ENCODE measurements at regions not wholly inside any gene's neighbourhood (a gene's known extent, or its start where the extent isn't known, plus 50 kb on each side); places are given as distances from the start of the nearest gene placed in this dataset.
"Not testable (repeated sequence)": the region's sequence is repeated elsewhere in the genome, so short reads cannot be mapped to it uniquely, and the experiment has no call there.

DNA sequence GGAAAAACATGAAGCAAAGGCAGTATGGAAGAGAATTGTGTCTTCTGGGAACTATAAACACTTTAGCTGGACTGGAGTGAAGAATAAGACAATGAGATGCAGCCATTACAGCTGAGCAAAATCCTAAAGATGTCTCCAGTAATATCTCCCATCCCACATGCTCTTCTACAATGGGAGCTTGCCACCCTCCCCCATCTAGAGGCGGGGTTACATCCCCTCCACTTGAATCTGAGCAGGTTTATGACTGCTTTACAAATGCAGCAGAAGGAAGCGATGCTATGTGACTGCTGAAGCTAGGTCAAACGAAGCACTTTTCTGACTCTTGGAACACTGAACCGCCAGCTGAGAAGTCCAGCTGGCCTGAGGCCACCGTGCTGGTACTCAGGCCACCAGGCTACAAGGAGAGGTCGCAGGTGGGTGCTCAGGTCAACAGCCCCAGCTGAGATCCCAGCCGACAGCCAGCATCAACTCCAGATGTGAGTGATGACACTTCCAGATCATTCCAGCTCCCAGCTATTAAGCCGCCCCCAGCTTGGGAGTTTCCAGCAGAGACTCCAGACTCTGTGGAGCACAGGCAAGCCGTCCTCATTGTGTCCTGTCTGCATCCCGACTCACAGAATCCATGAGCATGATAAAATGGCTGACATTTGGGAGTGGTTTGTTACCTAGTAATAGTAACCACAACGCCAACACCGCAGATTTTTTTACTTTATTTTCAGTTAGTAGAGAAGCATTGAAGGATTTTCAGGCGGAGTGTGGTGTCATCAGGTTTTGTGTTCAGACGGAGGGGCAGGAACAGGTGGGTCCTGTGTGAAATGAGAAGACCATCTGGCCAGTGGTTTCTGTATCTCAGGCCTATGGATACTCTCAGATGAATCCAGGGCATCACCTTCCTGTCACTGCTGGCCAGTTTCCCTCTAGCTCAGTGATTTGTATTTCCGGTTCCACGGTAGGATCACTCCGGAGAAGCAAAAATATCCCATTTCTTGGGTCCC, 89.3 kb downstream of the NPY start:
- Histone ChIP-seq H3K9me3 (ENCODE audit: control insufficient read depth, low read depth, low read length) (no peaks in the 10 kb centered on the region), H3K36me3 (ENCODE audit: control insufficient read depth, low read depth, low read length) (no peaks in the 10 kb centered on the region), H3K9ac (ENCODE audit: low read length) (no peak overlapping the region), H3K27ac (ENCODE audit: low read length) (no peak overlapping the region), H3K4me3 (ENCODE audit: low read length) (no peak overlapping the region), H3K27me3 (ENCODE audit: control insufficient read depth, insufficient read depth, low read length) (no peaks in the 10 kb centered on the region), H3K4me1 (ENCODE audit: control insufficient read depth, low read depth, low read length) (peaks cover 26% of the 10 kb centered on the region)

DNA sequence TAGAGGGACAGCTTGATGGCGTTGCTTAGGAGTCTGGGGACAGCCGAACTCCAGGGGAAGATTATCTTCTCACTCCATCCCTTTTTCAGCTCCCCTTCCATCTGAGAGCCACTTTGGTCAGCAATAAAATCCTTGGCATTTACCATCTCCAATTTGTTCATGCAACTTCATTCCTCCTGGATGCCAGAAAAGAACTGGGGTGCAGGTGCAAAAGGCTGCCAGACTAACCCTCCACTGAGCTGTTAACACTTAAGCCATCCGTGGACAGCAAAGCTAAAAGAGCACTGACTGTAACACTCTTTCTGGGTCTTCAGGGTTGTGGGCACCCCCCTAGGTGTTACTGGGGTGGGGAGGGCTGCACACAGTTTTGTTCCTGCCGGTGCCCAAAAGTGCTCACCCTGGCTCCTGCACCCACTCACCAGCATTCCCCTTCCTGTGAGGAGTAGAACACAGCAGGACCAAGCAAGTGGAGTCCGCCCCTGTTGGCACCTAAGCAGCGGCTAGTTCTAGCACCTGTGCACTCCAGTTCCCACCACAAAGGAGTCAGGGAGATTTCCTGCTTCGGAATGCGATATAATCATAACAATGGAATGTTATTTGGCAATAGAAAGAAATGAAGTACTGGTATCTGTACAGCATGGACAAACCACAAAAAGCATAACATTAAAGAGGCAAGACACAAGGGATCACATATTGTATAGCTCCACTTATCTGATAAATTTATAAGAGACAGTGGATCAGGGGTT, 95.1 kb downstream of the NPY start:
- H3K27ac ChIP-seq (ENCODE audit: low read length) = no peak overlapping the region
- H3K9me3 ChIP-seq (ENCODE audit: control insufficient read depth, low read depth, low read length) = peaks cover 11% of the 10 kb centered on the region
- no peaks in the 10 kb centered on the region for H3K27me3 ChIP-seq (ENCODE audit: control insufficient read depth, insufficient read depth, low read length)
- no peak overlapping the region for H3K9ac ChIP-seq (ENCODE audit: low read length)
- peaks cover 38% of the 10 kb centered on the region for H3K4me1 ChIP-seq (ENCODE audit: control insufficient read depth, low read depth, low read length)
- no peak overlapping the region for H3K4me3 ChIP-seq (ENCODE audit: low read length)
- no peaks in the 10 kb centered on the region for H3K36me3 ChIP-seq (ENCODE audit: control insufficient read depth, low read depth, low read length)

DNA sequence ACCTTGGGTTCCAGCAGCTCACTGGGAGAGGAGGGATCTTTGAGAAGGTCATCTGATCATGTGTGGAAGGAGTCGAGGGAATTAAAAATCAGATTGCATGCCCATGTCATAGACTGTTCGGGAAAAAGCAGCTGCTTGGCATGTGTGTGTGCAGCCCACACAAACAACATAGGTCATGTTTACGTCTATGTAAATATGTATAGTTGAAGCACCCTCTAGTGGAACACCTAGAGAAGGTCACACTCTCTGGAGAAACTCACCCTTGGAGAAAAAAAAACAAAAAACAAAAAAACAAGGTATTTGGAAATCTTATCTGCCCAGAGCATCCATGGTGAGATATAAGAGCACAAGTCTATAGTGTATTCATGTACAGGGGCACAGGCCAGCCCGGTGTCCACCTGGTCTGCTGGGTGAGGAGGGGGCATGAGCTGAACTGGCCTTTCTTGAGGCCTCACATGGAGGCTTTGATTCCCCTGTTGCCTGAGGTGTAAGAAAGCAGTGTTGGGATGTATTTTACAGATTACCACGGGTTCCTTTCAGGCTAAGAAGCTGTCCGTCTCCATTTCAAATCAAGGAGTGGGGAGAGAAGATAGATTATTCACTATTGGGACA, 98.0 kb downstream of the NPY start:
- H3K27ac ChIP-seq (ENCODE audit: low read length) = no peak overlapping the region
- peaks cover 24% of the 10 kb centered on the region for H3K4me1 ChIP-seq (ENCODE audit: control insufficient read depth, low read depth, low read length)

DNA sequence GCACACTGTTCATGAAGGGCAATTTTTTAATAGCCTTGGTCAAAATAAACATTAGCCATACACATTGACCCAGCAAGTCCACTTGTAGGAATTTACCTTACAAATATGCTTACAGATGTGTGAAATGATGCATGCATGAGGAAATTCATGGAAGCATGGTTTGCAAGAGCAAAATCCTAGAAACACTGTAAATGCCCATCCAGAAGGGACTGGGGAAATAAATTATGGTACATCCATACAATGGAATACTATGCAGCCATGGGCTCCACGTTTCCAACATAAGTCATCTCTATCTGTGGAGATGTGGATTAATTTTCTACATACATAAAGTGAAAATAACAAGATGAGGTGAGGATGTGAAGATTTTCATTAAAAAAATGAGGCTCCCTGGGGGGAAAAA, 99.1 kb downstream of the NPY start:
- Histone ChIP-seq H3K27me3 (ENCODE audit: control insufficient read depth, insufficient read depth, low read length) (no peaks in the 10 kb centered on the region), H3K36me3 (ENCODE audit: control insufficient read depth, low read depth, low read length) (no peaks in the 10 kb centered on the region), H3K27ac (ENCODE audit: low read length) (no peak overlapping the region), H3K9me3 (ENCODE audit: control insufficient read depth, low read depth, low read length) (peaks cover 11% of the 10 kb centered on the region), H3K4me3 (ENCODE audit: low read length) (no peak overlapping the region), H3K9ac (ENCODE audit: low read length) (no peak overlapping the region), H3K4me1 (ENCODE audit: control insufficient read depth, low read depth, low read length) (peaks cover 24% of the 10 kb centered on the region)

More for the DNA sequence above, 98.0 kb downstream of the NPY start:
- Histone ChIP-seq H3K36me3 (ENCODE audit: control insufficient read depth, low read depth, low read length) (no peaks in the 10 kb centered on the region), H3K9me3 (ENCODE audit: control insufficient read depth, low read depth, low read length) (peaks cover 11% of the 10 kb centered on the region), H3K9ac (ENCODE audit: low read length) (no peak overlapping the region), H3K27me3 (ENCODE audit: control insufficient read depth, insufficient read depth, low read length) (no peaks in the 10 kb centered on the region), H3K4me3 (ENCODE audit: low read length) (no peak overlapping the region)

DNA sequence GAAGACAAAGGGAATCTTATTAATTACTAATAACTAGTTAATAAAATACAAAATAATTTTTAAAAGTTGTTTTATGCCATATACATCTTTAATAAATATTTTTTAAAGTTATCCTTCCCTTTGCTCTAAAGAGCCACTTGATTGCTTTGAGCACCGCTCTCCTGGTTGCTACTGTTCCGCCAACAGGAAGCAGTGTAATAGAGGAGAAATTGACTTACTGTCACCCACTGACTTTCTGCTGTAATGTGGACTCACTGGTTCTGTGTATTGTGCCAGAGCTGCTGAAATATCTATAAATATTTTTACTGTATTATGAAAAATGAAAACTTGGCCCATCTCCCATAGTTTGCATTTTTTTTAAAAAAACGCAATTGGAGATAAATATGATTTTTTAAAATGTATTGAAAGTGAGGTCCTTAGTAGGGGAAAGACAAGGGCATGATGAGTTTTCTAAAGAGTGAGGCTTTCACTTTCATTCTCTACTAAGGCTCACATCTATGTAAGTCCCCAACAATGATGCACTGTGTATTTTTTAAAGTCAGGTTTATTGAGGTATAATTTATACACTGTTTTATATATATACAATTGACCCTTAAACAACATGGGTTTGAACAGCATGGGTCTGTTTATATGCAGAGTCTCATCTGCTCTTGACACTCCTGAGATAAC, 100.5 kb downstream of the NPY start:
- no peaks in the 10 kb centered on the region for H3K27me3 ChIP-seq (ENCODE audit: control insufficient read depth, insufficient read depth, low read length)
- no peaks in the 10 kb centered on the region for H3K36me3 ChIP-seq (ENCODE audit: control insufficient read depth, low read depth, low read length)
- H3K27ac ChIP-seq (ENCODE audit: low read length) = no peak overlapping the region
- H3K9ac ChIP-seq (ENCODE audit: low read length) = no peak overlapping the region
- no peak overlapping the region for H3K4me3 ChIP-seq (ENCODE audit: low read length)
- peaks cover 11% of the 10 kb centered on the region for H3K9me3 ChIP-seq (ENCODE audit: control insufficient read depth, low read depth, low read length)
- H3K4me1 ChIP-seq (ENCODE audit: control insufficient read depth, low read depth, low read length) = peaks cover 18% of the 10 kb centered on the region

DNA sequence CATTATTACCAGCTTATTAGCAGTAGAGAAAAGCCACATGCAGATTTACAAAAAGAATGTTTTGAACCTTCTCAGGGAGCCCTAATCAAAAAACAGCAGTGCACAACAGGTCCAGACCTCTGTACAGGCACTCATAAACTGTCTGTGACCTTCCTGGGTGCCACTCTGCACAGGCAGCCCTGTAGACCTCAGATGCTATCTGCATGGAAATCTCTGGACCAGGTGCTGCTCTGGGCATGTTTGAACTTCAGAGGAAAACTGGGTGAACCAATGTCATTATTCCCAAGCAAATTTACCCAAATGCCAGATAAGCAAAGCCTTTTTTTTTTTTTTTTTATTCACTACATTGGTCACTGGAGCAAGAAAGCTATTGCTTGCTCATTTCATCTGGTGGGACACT, 104.2 kb downstream of the NPY start:
- peaks cover 20% of the 10 kb centered on the region for H3K4me1 ChIP-seq (ENCODE audit: control insufficient read depth, low read depth, low read length)

DNA sequence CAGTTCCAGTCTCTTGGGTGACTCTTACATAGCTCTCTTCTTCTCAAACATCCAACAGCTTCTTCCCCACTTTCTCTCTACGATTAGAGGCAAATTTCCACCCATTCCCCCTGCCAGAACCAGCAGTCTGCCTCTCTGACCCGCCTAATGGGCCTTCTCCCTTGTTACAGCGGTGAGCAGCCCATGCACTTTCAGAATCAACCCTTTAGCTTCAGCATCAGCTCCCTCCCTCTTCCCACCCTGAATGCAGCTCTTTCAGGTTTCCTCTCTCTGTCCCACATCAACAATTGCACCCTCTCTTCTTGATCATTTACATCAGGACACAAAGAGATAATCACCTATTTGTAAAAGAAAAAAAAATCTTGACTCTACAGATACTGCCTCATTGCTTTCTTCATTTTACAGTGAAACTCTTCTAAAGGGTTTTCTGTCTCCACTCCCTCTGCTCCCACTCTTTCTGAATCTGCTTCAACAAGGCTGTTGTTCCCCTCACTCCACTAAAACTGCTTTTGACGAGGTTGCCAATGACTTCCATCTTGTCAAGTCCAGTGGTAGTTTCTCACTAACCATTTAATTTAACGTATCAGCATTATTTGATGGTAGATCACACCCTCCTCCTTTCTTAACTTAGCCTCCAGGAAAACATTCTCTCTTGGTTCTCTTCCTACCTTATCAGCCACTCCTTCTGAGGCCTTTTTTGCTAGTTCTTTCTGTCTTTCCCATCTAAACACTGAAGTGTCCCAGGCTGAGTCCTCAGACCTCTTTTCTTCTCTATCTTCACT, 106.6 kb downstream of the NPY start:
- Histone ChIP-seq H3K27me3 (ENCODE audit: control insufficient read depth, insufficient read depth, low read length) (no peaks in the 10 kb centered on the region), H3K9ac (ENCODE audit: low read length) (no peak overlapping the region), H3K9me3 (ENCODE audit: control insufficient read depth, low read depth, low read length) (no peaks in the 10 kb centered on the region), H3K4me1 (ENCODE audit: control insufficient read depth, low read depth, low read length) (peaks cover 32% of the 10 kb centered on the region), H3K36me3 (ENCODE audit: control insufficient read depth, low read depth, low read length) (no peaks in the 10 kb centered on the region), H3K4me3 (ENCODE audit: low read length) (no peak overlapping the region), H3K27ac (ENCODE audit: low read length) (no peak overlapping the region)

More for the DNA sequence above, 104.2 kb downstream of the NPY start:
- Histone ChIP-seq H3K27me3 (ENCODE audit: control insufficient read depth, insufficient read depth, low read length) (no peaks in the 10 kb centered on the region), H3K9ac (ENCODE audit: low read length) (no peak overlapping the region), H3K9me3 (ENCODE audit: control insufficient read depth, low read depth, low read length) (peaks cover 4% of the 10 kb centered on the region), H3K27ac (ENCODE audit: low read length) (no peak overlapping the region), H3K4me3 (ENCODE audit: low read length) (no peak overlapping the region), H3K36me3 (ENCODE audit: control insufficient read depth, low read depth, low read length) (no peaks in the 10 kb centered on the region)

DNA sequence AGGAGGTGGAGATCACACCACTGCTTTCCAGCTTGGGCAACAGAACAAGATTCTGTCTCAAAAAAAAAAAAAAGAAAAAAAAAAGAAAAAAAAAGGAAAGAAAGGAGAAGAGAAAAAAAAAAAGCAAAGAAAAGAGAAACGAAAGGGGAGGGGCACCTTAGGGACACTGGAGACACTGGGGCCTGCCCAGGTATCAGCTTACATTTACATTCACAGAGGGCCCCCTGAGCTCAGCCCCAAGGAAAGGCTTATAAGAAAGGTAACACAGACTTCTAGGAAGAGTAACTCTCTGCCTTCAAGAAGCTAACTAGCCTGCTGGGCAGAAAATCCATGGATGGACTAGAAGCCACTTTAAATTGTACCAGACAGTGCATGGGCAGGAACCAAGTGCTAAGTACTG, 108.8 kb downstream of the NPY start:
- Histone ChIP-seq H3K4me1 (ENCODE audit: control insufficient read depth, low read depth, low read length) (peaks cover 37% of the 10 kb centered on the region), H3K9ac (ENCODE audit: low read length) (no peak overlapping the region), H3K27me3 (ENCODE audit: control insufficient read depth, insufficient read depth, low read length) (no peaks in the 10 kb centered on the region), H3K36me3 (ENCODE audit: control insufficient read depth, low read depth, low read length) (no peaks in the 10 kb centered on the region), H3K9me3 (ENCODE audit: control insufficient read depth, low read depth, low read length) (no peaks in the 10 kb centered on the region), H3K27ac (ENCODE audit: low read length) (no peak overlapping the region), H3K4me3 (ENCODE audit: low read length) (no peak overlapping the region)

DNA sequence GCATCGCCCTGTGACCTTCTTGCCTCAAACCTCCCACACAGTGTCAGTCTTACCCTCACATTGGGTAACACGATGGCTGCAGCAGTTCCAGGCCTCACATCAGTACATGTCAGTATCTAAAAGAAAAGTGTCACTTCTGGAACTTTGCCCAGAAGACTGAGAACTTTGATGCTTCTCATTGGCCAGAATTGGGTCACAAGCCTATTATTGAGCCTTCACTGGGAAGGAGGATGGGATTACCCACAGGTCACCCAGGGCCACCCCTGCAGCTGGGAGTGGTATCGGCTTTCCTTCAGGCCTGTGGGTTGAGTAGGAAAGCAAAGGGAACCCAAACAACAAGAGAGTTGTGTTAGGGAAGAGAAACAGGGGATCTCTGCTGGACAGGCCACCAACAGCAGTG, 111.5 kb downstream of the NPY start:
- Histone ChIP-seq H3K9ac (ENCODE audit: low read length) (peak overlapping the region; percentile 24), H3K4me3 (ENCODE audit: low read length) (peak overlapping the region; percentile 64), H3K4me1 (ENCODE audit: control insufficient read depth, low read depth, low read length) (peaks cover 33% of the 10 kb centered on the region), H3K36me3 (ENCODE audit: control insufficient read depth, low read depth, low read length) (no peaks in the 10 kb centered on the region), H3K27me3 (ENCODE audit: control insufficient read depth, insufficient read depth, low read length) (no peaks in the 10 kb centered on the region), H3K27ac (ENCODE audit: low read length) (peak overlapping the region; percentile 55), H3K9me3 (ENCODE audit: control insufficient read depth, low read depth, low read length) (no peaks in the 10 kb centered on the region)

DNA sequence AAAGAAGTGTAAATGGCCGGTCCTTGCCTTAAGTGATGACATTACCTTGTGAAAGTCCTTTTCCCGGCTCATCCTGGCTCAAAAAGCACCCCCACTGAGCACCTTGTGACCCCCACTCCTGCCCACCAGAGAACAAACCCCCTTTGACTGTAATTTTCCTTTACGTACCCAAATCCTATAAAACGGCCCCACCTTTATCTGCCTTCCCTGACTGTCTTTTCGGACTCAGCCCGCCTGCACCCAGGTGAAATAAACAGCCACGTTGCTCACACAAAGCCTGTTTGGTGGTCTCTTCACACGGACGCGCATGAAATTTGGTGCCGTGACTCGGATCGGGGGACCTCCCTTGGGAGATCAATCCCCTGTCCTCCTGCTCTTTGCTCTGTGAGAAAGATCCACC, 112.4 kb downstream of the NPY start:
- H3K27ac ChIP-seq (ENCODE audit: low read length); H3K36me3 ChIP-seq (ENCODE audit: control insufficient read depth, low read depth, low read length); H3K9me3 ChIP-seq (ENCODE audit: control insufficient read depth, low read depth, low read length); H3K27me3 ChIP-seq (ENCODE audit: control insufficient read depth, insufficient read depth, low read length): not testable (repeated sequence)
- H3K4me1 ChIP-seq (ENCODE audit: control insufficient read depth, low read depth, low read length) = peaks cover 28% of the 10 kb centered on the region
- peak overlapping the region; percentile 64 for H3K4me3 ChIP-seq (ENCODE audit: low read length)
- peak overlapping the region; percentile 69 for H3K9ac ChIP-seq (ENCODE audit: low read length)
